ENCODE measurements at regions not wholly inside any gene's neighbourhood (a gene's known extent, or its start where the extent isn't known, plus 50 kb on each side); places are given as distances from the start of the nearest gene placed in this dataset.
"Not testable (repeated sequence)": the region's sequence is repeated elsewhere in the genome, so short reads cannot be mapped to it uniquely, and the experiment has no call there.

DNA sequence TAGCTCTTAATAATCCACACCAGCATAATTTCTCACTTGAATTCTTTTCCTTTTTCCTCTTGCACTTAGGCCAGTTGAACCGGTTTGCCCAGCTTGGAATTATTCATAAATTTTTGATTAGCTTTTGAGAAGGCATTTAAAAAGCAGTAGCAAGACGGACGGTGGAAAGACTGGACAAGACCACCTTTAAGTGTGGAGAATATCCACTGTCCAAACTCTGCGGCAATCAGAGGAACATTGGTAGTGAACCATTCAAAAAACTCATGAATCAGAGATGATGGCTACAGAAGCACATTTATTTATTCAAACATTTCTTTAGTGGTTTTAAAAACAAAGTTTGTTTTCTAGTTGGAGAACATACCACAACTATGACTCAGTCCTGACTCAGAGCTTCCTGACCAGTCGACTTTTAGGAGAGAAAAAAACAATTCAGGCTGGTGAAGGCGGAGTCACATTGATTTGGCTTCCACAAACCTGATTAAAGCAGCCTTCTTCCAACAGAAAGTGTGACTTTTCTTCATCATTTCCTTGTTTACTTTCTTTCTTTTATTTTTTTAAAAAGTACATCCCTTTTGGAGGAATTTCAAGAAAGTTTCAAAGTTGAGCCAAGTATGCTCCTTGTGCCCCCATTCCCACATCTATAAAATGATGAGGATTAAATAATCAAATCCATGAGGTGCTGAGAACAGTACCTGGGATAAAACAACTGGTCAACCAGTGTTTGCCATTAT lies 128.8 kb downstream of the ADSS2 start:
- no peak for DNase-seq

DNA sequence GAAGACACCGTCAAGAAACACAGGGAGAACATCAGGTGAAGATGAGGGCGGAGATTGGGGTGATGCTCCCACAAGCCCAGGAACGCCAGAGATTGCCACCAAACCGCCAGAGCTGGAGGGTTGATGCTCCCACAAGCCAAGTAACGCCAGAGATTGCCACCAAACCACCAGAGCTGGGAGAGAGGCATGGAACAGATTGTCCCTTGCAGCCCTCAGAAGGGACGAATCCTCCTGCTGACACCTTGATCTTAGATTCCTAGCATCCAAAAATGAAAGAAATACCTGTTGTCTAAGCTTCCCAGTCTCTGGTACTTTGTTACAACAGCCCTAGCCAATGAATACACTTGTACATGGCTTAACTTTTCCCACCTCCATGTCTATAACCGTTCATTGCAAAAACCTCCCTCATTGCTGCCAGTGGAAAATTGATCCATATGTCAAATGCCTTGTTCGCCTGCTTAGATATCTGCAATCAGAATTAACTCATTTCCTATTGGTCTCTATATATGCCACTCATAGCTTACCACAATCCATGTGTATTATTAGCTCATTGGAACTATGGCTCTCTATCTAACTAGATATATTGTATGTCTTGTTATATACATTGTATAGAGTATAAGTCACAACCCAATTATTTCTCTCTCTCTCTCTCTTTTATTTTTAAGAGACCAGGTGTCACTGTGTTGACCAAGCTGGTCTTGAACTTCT lies 127.4 kb downstream of the ADSS2 start:
- no peak for DNase-seq

DNA sequence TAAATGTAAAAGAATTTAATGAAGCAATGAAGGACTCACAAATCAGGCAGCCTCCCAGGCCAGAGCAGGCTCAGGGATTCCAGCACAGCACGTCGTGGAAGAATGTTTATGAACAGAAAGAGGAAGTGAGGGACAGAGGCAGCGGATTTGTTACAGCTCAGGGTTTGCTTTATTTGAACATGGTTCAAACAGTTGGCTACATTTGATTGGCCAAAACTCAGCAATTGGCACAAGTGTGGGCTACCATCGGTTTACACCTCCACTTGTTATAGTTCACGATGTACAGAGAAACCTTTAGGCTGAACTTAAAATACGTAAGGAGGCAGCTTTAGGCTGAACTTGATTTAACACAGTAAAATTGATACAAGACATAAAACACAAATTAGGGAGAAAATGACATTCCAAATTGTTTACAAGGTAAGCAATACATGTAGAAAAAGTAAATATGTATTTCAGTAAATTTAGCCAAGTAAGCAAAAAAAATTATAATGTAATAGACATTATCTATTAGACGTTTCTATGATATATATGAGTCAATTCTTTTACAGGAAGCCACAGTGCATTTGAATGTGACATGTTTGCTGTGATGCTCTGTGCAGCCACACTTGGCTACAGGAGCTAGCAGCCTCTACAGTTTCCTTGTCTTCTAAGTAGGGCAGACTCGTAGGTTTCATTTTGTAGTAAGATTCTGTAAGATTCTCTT lies 126.5 kb downstream of the ADSS2 start:
- no peak for DNase-seq

DNA sequence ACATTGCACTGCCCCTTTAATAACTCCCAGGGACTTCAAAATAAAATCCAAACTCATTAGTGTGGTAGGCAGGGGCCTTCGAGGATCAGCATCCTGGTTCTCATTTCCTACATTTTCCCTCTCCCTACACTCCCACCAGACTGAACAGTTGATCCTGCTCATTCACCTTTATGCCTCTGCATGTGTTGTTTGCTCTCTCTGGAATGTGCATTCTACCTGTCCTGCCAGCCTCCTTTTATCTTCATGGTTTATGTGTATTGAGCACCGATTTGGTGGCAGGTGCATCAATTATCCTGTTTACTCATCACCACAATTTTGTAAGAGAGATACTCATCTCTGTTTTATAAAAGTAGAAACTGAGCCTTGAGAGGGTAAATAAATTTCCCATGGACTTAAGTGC lies 125.0 kb downstream of the ADSS2 start:
- no peak for DNase-seq

DNA sequence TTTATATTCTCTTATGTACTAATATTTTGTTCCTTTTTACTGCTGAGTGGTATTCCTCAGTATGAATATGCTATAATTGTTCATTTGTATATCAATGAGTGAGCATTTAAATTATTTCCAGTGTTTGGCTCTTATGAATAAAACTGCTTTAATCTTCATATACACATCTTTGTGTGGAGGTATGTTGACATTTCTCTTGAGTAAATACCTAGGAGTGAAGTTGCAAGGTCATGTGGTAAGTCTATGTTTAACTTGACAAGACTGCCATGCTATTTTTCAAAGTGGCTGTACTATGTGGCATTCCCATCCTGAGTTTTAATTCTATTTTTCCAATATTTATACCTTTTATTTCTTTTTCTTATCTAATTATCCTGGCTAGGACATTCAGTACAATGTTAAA lies 124.2 kb downstream of the ADSS2 start:
- no peak for DNase-seq

DNA sequence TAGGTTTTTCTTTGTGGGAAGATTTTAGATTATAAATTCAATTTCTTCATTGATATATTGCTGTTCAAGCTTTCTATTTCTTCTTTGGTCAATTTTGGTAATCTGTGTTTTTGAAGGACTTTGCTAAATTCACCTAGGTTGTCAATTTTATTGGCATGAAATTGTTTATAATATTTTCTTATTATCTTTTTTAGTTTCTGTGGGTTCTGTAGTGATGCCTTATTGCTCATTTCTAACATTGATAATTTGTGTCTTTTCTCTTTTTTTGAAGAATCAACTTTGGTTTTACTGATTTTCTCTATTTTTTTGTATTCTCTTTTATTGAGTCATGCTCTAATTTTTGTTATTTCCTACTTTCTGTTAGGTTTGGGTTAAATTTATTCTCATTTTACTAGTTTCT lies 123.2 kb downstream of the ADSS2 start:
- DNase-seq, result no peak

DNA sequence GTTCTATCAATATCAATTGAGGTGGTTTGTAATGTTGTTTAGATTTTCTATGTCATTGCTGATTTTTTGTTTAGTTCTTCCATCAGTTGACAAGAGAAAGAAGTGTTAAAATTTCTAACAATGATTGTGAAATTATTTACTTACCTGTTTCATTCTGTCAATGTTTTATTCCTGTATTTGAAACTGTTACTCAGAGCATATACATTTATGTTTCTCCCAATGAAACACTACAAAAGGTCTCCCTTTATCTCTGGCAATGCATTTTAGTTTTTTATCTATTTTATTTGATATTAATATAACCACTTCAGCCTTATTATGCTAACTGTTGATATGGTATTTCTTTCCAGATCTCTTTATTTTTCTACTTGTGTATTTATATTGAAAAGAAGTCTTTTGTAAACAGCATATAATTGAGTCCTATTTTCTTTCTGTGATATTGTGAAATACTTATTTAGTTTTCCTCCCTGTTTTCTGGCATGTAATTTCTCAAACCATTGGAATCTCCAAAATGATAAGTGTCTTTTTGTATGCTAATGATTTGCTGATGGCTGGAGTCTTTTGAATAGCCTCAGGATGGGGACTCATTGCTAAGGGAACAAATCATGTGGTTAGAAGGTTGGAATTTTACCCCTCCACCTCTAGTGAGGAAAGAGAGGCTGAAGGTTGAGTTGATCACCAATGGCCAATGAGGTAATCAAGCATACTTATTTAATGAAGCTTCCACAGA lies 122.0 kb downstream of the ADSS2 start:
- DNase-seq, result no peak

DNA sequence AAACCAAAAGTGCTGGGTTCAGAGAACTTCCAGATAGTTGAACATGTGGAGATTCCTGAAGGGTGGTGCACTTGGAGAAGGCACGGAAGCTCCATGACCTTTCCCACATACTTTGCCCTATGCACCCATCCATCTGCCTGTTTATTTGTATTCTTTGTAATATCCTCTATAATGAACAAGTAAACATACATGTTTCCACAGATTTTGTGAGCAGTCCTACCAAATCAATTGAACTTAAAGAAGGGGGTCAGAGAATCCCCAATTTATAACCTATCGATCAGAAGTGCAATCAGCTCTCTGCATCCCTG lies 121.4 kb downstream of the ADSS2 start:
- DNase-seq, result no peak

DNA sequence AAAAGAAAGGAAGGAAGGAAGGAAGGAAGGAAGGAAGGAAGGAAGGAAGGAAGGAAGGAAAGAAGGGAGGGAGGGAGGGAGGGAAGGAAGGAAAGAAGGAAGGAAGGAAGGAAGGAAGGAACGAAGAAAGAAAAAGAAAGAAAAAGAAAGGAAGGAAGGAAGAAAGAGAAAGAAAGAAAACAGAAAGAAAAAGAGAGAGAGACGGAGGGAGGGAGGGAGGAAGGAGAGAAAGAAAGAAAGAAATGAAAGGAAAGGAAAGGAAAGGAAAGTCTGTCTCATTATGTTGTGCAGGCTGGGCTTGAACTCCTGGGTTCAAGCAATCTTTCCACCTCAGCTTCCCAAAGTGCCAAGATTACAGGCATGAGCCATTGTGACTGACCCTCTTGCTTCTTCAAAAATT lies 118.9 kb downstream of the ADSS2 start:
- DNase-seq, result not testable (repeated sequence)

DNA sequence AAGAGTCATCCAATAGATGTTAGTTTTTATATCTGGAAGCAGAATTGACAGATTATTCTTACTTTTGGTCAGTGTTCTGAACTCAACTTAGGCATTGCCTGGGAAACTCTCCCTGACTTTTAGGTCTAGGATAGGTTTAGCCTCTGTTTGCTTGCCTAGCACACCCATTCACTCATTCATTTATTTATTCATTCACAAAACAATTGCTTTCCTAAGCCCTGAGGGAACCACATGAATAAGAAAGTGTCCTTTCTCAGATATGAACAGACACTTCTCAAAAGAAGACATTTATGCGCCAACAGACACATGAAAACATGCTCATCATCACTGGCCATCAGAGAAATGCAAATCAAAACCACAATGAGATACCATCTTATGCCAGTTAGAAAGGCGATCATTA lies 117.4 kb downstream of the ADSS2 start:
- DNase-seq, result not testable (repeated sequence)

DNA sequence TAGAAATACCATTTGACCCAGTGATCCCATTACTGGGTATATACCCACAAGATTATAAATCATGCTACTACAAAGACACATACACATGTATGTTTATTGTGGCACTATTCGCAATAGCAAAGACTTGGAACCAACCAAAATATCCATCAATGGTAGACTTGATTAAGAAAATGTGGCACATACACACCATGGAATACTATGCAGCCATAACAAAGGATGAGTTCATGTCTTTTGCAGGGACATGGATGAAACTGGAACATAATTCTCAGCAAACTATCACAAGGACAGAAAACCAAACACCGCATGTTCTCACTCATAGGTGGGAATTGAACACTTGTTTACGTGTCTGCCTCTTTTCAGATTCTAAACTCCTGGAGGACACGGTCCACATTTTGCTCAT lies 116.9 kb downstream of the ADSS2 start:
- DNase-seq, result not testable (repeated sequence)

DNA sequence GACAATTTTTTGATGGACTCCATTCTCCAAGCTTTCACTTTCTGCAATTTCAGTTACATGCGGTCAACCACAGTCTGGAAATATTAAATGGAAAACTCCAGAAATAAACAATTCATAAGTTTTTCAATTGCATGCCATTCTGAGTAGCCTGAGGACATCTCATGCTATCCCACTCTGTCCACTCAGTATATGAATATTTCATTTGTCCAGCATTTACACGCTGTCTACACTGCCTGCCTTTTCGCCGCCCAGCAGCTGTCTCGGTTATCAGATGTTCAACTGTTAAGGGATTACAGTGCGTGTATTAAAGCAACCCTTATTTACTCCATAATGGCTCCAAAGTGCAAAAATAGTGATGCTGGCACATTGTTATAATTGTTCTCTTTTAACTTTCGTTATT lies 116.3 kb downstream of the ADSS2 start:
- DNase-seq, result no peak

DNA sequence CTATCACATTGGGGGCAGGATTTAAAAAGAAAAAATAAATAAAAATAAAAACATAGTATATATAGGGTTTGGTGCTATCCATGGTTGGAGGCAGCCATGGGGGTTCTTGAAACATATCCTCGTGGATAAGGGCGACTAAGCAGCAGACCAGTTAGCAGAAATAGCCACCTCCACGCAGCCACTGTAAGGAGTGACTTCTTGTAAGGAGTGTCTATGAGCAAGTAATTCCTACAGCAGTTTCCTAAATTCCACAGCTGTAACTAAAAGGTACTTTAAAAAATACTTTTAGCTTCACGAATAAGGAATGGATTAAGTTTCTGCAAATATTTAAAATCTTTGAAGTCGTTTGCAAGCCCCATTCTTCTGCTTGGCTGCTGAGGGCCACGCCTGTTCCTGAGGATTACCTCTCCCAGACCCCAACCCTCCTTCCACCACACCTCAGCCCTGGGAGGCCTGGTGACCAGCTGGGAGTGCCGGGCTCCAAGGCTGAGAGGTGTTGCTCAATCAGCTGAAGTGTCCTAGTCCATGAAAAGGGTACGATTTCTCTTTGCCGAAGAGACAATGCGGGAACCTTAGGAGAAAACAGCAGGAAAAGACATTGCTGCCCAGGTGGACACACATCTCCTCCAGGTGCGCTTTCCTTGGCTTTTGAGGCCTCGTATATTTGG lies 115.3 kb downstream of the ADSS2 start:
- DNase-seq, result no peak

DNA sequence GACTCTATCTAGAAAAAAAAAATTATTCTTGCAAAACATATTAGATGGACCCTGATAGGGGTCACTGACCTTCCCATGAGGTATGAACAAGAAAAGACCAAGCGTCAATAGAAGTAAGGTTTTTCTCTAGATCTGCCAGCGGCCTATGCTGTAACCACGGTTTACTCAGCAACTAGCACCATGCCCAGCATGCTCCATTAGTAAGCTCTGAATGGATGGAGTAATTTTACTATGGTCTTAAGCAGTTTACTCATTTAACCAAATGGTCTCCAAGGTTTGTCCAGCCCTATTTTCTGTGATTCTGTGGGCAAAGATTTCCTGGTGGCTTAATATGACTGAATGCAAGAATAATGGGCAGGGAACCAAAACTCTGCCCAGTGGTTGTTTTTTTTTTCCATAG lies 113.9 kb downstream of the ADSS2 start:
- no peak for DNase-seq

DNA sequence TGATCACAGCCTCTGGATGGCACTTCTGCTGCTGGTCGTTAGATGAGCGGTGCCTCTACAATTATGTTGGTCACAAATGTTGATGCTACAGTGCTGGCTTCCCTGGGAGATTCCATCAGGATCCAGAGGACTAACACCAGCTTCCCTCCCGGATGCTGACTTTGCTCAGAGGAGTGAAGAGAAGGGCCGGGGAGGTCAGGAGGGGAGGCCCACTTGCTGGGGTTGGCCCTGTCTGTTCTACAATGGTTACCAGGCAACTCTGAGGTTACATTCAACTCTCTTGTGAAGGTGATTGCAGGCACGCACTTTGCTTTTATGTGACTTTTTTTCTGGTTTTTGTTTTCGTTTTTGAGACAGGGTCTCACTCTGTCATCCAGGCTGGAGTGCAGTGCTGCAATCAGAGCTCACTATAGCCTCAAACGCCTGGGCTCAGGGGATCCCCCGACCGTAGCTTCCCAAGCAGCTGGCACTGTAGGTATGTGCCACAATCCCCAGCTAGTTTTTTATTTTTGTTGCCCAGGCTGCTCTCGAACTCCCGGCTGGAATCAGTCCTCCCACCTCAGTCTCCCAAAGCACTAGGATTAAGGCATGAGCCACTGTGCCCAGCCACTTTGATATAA lies 112.5 kb downstream of the ADSS2 start:
- no peak for DNase-seq

DNA sequence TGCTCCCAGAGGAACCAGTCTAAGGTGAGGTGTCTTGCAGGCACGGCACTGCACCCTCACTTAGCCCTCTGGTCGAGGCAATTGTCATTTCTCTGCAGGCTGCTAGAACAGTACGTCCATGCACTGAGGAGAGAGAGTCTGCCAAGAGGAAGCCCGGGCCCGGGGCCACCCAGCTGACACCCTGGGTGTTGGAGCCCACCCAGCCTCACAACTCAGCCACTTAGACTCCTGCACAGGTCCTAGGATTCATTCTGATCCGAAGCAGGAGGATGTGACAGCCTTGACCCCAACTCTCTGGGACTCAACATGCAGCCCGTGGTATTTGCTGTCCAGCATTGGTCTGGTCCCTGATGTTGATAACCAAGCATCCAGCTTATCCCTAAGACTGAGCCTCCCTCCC lies 111.9 kb downstream of the ADSS2 start:
- DNase-seq, result no peak

DNA sequence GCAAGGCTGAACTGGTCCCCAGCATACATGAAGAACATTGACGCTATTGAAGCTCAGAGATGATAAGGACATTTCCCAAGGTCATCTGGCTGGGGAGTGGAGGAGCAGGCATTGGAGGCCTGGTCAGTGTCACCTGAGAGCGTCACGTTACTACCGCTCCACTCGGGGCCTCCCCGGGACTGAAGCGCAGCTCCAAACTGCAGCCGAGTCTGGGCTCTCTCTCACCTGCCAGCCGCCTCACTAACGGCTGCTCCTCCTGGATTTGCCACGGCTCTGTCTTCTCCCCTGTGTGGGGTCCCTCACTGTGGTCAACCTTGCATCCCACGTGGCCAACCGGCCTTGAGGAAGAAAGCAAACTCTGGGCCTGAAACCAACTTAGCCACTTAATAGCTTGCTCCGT lies 111.3 kb downstream of the ADSS2 start:
- no peak for DNase-seq

DNA sequence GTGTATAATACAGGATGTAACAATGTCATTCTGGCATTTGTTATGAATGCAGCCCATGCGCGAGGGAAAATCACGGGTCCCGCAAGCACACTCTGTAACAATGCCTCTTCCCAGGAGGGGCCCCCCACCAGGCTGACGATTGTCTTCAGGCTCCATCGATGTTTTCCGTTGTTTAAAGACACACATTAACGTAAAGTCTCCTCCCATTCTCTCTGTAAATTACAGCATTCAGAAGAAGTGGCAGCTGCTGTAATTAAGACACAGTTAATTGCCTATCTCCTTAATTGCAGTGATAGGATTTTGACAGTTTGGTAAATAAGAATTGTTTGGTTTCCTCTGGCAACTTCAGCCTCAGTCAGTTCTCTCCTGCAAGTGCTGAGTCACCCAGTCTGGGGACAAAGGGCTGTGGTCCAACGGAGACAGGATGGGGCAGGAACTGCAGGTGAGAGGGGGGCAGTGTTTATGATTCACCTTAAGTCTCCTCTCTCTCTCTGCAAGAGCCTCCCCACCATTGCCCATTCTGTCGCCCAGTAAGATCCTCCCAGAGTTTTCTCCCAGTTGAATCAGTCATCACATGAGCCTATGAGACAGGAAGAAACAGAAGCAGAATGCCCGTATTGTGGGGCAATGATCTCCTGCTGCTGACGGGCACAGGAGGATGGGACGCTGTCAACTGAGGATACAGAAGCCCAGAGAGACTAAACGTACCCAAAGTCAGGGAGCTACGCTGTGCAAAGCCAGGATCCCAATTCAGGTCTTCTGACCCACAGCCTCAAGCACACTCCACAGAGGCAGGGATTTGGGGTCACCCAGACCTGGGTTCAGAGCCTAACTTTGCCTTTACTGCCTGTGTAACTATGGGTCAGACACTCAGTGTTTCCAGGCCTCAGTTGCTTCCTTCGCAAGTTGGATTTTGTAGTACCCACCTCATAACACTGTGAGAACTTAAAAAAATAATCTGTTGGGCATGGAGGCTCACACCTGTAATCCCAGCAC lies 110.0 kb downstream of the ADSS2 start:
- peak; percentile 26 for DNase-seq

DNA sequence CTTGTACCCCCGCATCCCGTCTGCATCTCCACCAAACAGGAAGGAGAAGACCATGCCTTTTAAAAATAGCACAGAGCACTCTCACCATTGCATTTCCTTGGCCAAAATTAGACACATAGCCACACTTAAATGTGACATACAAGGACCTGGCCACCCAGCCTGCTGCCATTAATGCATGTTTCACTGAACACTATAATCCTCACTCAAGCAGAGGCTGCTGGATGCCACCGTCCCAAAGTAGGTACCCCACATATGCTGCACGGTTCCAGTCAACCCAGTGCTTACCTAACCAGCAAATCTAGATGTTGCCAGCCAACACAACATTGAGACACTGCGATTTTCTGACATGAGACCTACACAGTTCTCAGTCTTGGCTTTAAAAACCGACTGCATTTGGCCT lies 107.7 kb downstream of the ADSS2 start:
- DNase-seq, result no peak

DNA sequence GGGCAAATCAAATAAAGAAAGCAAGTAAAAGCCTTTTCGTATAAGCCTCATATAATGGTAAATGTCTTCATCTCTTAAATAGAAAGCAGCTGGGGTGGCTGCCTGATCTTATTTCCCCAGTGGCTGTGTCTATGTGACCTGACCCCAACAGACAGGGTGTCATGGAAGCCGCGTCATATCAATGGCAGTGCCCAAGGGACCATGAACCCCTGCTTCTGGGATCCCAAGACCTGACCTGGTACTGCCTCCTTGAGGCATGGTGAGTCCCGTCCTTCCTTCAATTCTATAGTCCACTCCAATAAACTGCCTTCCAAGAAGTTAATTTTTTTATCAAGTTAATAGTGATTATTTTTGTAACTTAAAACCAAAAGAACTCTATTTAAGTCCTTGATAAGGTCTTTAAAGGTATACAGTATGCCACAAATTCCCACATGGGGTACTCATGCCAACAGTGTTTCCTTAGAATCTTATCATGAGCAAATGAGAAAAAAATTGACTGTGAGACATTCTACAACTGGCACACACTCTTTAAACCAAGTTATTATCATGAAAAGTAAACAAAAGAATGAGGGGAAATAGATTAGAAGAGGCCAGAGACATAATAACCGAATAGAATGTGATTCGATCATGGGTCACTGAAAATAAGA lies 104.6 kb downstream of the ADSS2 start:
- DNase-seq, result no peak

Data from tongue (tissue), 1 donor.